H1 (cell line): ENCODE measurements at regions not wholly inside any gene's neighbourhood (a gene's known extent, or its start where the extent isn't known, plus 50 kb on each side); places are given as distances from the start of the nearest gene placed in this dataset.

Experiments used
- CTCF ChIA-PET: fragments of 300-600 bp; sonication (Branson Sonifier 250); formaldehyde crosslinking; loops from one replicate; lab custom pipeline; 2021; ENCODE audit not compliant: partially characterized antibody; lab: Charles Lee
- POLR2A ChIA-PET: fragments of 300-600 bp; sonication (Branson Sonifier 250); formaldehyde crosslinking; loops from one replicate; lab custom pipeline; 2021; ENCODE audit warnings: inconsistent platforms; ENCODE audit not compliant: partially characterized antibody; lab: Charles Lee
- DNase-seq, 2 experiments: peaks; one replicate each; pipeline versions ENCODE4 v3.0.0 to v3.0.0-alpha.2; 2010 to 2022; ENCODE audit warnings: low spot score in 2 of 2, low read depth in 1 of 2, mixed read lengths in 1 of 2
- FAIRE-seq: peaks from 2 replicates; lab custom pipeline; 2011; peaks lifted over from hg19 to GRCh38; lab: Jason Lieb, UNC
- H2AFZ ChIP-seq: 2 replicates; pipeline ENCODE4 v1.8.1; 2012; ENCODE audit warnings: low read length, inconsistent platforms
- H2AK5ac ChIP-seq: 2 replicates; pipeline ENCODE4 v1.6.1; 2013; ENCODE audit warnings: low read depth, low read length
- H2BK120ac ChIP-seq: replicated peaks from 2 replicates; pipeline ENCODE3; 2013; ENCODE audit warnings: low read depth, low read length, inconsistent platforms
- H2BK12ac ChIP-seq: 2 replicates; pipeline ENCODE4 v1.6.1; 2013; ENCODE audit warnings: low read depth, low read length
- H2BK15ac ChIP-seq: 2 replicates; pipeline ENCODE4 v1.6.1; 2013; ENCODE audit warnings: low read length
- H2BK20ac ChIP-seq: 2 replicates; pipeline ENCODE4 v1.6.1; 2013; ENCODE audit warnings: low read length
- H2BK5ac ChIP-seq: 2 replicates; pipeline ENCODE4 v1.6.1; 2013; ENCODE audit warnings: low read depth, low read length
- H3K14ac ChIP-seq: 2 replicates; pipeline ENCODE4 v1.6.1; 2013; ENCODE audit warnings: inconsistent platforms; ENCODE audit not compliant: insufficient read length
- H3K18ac ChIP-seq: 2 replicates; pipeline ENCODE4 v1.6.1; 2013; ENCODE audit warnings: low read length; ENCODE audit errors: extremely low read depth
- H3K23ac ChIP-seq: 2 replicates; pipeline ENCODE4 v1.6.1; 2013; ENCODE audit warnings: inconsistent platforms; ENCODE audit not compliant: insufficient read length
- H3K23me2 ChIP-seq: 2 replicates; pipeline ENCODE4 v1.6.1; 2013; ENCODE audit warnings: low read depth, low read length
- H3K27ac ChIP-seq: 2 replicates; pipeline ENCODE4 v1.6.1; 2011; ENCODE audit warnings: low read depth, low read length, inconsistent platforms
- H3K27me3 ChIP-seq, 4 experiments: replicated peaks in 1 of 4; 1 replicate in 1 of 4; 2 replicates in 3 of 4; pipeline versions ENCODE4 v1.6.1 to v1.8.1; 2011 to 2013; ENCODE audit warnings: low read length in 3 of 4, mild to moderate bottlenecking in 3 of 4, inconsistent platforms in 2 of 4, mixed read lengths in 2 of 4, moderate library complexity in 1 of 4; ENCODE audit not compliant: control insufficient read depth in 3 of 4, insufficient read depth in 3 of 4; ENCODE audit errors: extremely low read depth in 1 of 4
- H3K36me3 ChIP-seq, 4 experiments: 2 replicates each; pipeline versions ENCODE4 v1.6.1 to v1.8.1; 2011 to 2013; ENCODE audit warnings: mild to moderate bottlenecking in 4 of 4, low read length in 3 of 4, moderate library complexity in 2 of 4, control low read depth in 1 of 4, inconsistent platforms in 1 of 4; ENCODE audit not compliant: insufficient read depth in 4 of 4, control insufficient read depth in 2 of 4
- H3K4ac ChIP-seq: replicated peaks from 2 replicates; pipeline ENCODE3; 2013; ENCODE audit warnings: low read length, low read depth, mixed read lengths, inconsistent platforms; ENCODE audit not compliant: insufficient read length
- H3K4me1 ChIP-seq, 4 experiments: replicated peaks in 1 of 4; 1 replicate in 1 of 4; 2 replicates in 3 of 4; pipeline versions ENCODE4 v1.6.1 to v1.8.1; 2011 to 2013; ENCODE audit warnings: low read length in 3 of 4, inconsistent platforms in 2 of 4, mixed read lengths in 1 of 4; ENCODE audit not compliant: insufficient read depth in 4 of 4, control insufficient read depth in 3 of 4
- H3K4me2 ChIP-seq, 2 experiments: 2 replicates each; pipeline versions ENCODE4 v1.6.1 to v1.8.1; 2011 to 2013; ENCODE audit warnings: low read depth in 2 of 2, low read length in 2 of 2, control low read depth in 1 of 2, inconsistent platforms in 1 of 2, mild to moderate bottlenecking in 1 of 2; ENCODE audit not compliant: insufficient read depth in 1 of 2
- H3K4me3 ChIP-seq, 4 experiments: fragments of 200-600, 300-600 bp in 1 of 4; sonication (generic), shearing (Covaris generic), sonication (Bioruptor Twin) in 1 of 4; 2 replicates each; pipeline versions ENCODE4 v1.5.1 to v1.8.1; 2011 to 2016; ENCODE audit warnings: low read length in 4 of 4, low read depth in 3 of 4, control low read depth in 2 of 4, inconsistent platforms in 2 of 4, mild to moderate bottlenecking in 2 of 4, mixed read lengths in 1 of 4, moderate library complexity in 1 of 4; ENCODE audit not compliant: insufficient read depth in 2 of 4; ENCODE audit errors: extremely low read depth in 1 of 4
- H3K56ac ChIP-seq: replicated peaks from 2 replicates; pipeline ENCODE3; 2013; ENCODE audit warnings: low read depth, mild to moderate bottlenecking, mixed read lengths, low read length, inconsistent platforms; ENCODE audit not compliant: insufficient read length
- H3K79me1 ChIP-seq: 2 replicates; pipeline ENCODE4 v1.6.1; 2013; ENCODE audit warnings: low read depth, low read length, control low read depth
- H3K79me2 ChIP-seq, 2 experiments: 2 replicates each; pipeline versions ENCODE4 v1.6.1 to v1.8.1; 2012 to 2013; ENCODE audit warnings: low read length in 2 of 2, mild to moderate bottlenecking in 2 of 2, inconsistent platforms in 1 of 2; ENCODE audit not compliant: insufficient read depth in 2 of 2, control insufficient read depth in 1 of 2
- H3K9ac ChIP-seq, 4 experiments: replicated peaks in 1 of 4; 1 replicate in 1 of 4; 2 replicates in 3 of 4; pipeline versions ENCODE4 v1.6.1 to v1.8.1; 2011 to 2013; ENCODE audit warnings: low read depth in 3 of 4, low read length in 3 of 4, control low read depth in 2 of 4, mild to moderate bottlenecking in 2 of 4, moderate library complexity in 2 of 4, inconsistent platforms in 1 of 4; ENCODE audit errors: extremely low read depth in 1 of 4
- H3K9me3 ChIP-seq, 2 experiments: 2 replicates each; pipeline versions ENCODE4 v1.6.1 to v1.8.1; 2012 to 2013; ENCODE audit warnings: mild to moderate bottlenecking in 2 of 2, moderate library complexity in 2 of 2, control low read depth in 1 of 2, inconsistent platforms in 1 of 2, low read depth in 1 of 2, low read length in 1 of 2, mixed read lengths in 1 of 2; ENCODE audit not compliant: insufficient read depth in 2 of 2
- H4K20me1 ChIP-seq, 2 experiments: replicated peaks in 1 of 2; 2 replicates each; pipeline versions ENCODE3 to v1.8.1; 2011 to 2013; ENCODE audit warnings: inconsistent platforms in 2 of 2, low read length in 2 of 2, mild to moderate bottlenecking in 1 of 2; ENCODE audit not compliant: insufficient read depth in 2 of 2, control insufficient read depth in 1 of 2
- H4K5ac ChIP-seq: 2 replicates; pipeline ENCODE4 v1.6.1; 2013; ENCODE audit warnings: low read length, low read depth, mixed read lengths, inconsistent platforms; ENCODE audit not compliant: insufficient read length
- H4K8ac ChIP-seq: 2 replicates; pipeline ENCODE4 v1.8.0; 2013; ENCODE audit warnings: mild to moderate bottlenecking, moderate library complexity, low read length, inconsistent platforms; ENCODE audit not compliant: insufficient read depth; ENCODE audit errors: extremely low read depth
- H4K91ac ChIP-seq: replicated peaks from 2 replicates; pipeline ENCODE3; 2013; ENCODE audit warnings: low read length, mixed read lengths, inconsistent platforms; ENCODE audit not compliant: insufficient read length
- CHD2 ChIP-seq: IDR thresholded peaks from 2 replicates; pipeline ENCODE4 v1.6.1; 2012; ENCODE audit warnings: low read length, improper control_type of control experiment
- CTCF ChIP-seq, 3 experiments: IDR thresholded peaks; 1 replicate in 2 of 3; 2 replicates in 1 of 3; pipeline versions ENCODE4 v1.5.1 to v1.6.1; 2011; ENCODE audit warnings: low read length in 3 of 3, mild to moderate bottlenecking in 3 of 3, inconsistent platforms in 2 of 3, low read depth in 1 of 3, moderate library complexity in 1 of 3; ENCODE audit not compliant: insufficient read depth in 1 of 3; ENCODE audit errors: control extremely low read depth in 1 of 3
- WGBS, 2 experiments: shearing (Covaris generic) in 1 of 2; methylation state at CpG; one replicate each; pipeline versions ENCODE4 v1.1.6 to v1.1.7; 2013 to 2015; ENCODE audit warnings: low lambda C conversion rate in 2 of 2, mixed read lengths in 2 of 2, inconsistent platforms in 1 of 2, low coverage in 1 of 2, missing lambda C conversion rate in 1 of 2; ENCODE audit not compliant: insufficient replicate concordance in 2 of 2, insufficient coverage in 1 of 2, insufficient read length in 1 of 2; ENCODE audit errors: extremely low coverage in 1 of 2, missing lambda C conversion rate in 1 of 2; 5-methylcytosine and 5-hydroxymethylcytosine counted together

- no peaks in the 10 kb centered on the region; the same call in 1 of the 2 replicates for H3K23me2 ChIP-seq
- H3K23ac ChIP-seq: no peak overlapping the region
- no peak overlapping the region for H2BK120ac ChIP-seq
- H3K9me3 ChIP-seq: no peaks in the 10 kb centered on the region
- H2AK5ac ChIP-seq: 0 out of 2 replicates have a peak overlapping the region, but pooled peaks have one; percentile 60
- POLR2A ChIA-PET: interaction anchor here (1.0 kb wide), 1 partner anchor 23 kb away, joined by 3 read pairs; no protein-coding TSS in a partner anchor
- H3K4me1 ChIP-seq: peaks cover 3 to 16% (median 11%) of the 10 kb centered on the region in 4 experiments; a peak in 5 of 7 replicates
- no peak overlapping the region for H3K4me3 ChIP-seq
- H2BK12ac ChIP-seq: no peak overlapping the region
- WGBS, 2 experiments: 89% methylated on average over 37 of the region's 37 CpGs; no CpG with 5 or more reads in 1 of the 2 experiments
- TF ChIP-seq CHD2 (no peak), CTCF (IDR thresholded peaks at IDR 0.05; ENCODE audit: control extremely low read depth in 1 of 3, insufficient read depth in 1 of 3, low read depth in 1 of 3, low read length in 3 of 3) (peak in 1 of 3 experiments; percentile 19; a peak in 1 of 4 replicates)
- TF ChIP-seq, all 59 proteins: peak for 1
- Histone ChIP-seq H3K27ac (no peak overlapping the region), H4K91ac (no peak overlapping the region), H4K20me1 (no peaks in the 10 kb centered on the region), H2BK15ac (no peak overlapping the region), H4K5ac (no peak overlapping the region), H2AFZ (no peak overlapping the region), H3K18ac (no peak overlapping the region), H3K27me3 (no peaks in the 10 kb centered on the region), H3K36me3 (no peaks in the 10 kb centered on the region), H3K4me2 (no peak overlapping the region), H3K79me2 (no peaks in the 10 kb centered on the region), H3K79me1 (no peaks in the 10 kb centered on the region), H3K56ac (no peak overlapping the region), H3K14ac (no peak overlapping the region), H3K4ac (no peak overlapping the region), H4K8ac (peak overlapping the region; percentile 43), H2BK20ac (no peak overlapping the region), H2BK5ac (0 out of 2 replicates have a peak overlapping the region, but pooled peaks have one; percentile 21), H3K9ac (no peak overlapping the region)
- FAIRE-seq: no peak
- DNase-seq: peak in 1 of 2 experiments; percentile 49
- CTCF ChIA-PET: interaction anchor here (0.5 to 6.2 kb wide), 16 partner anchors 9 to 325 kb away, joined by 3 to 83 read pairs (median 4); no protein-coding TSS in a partner anchor
Measured at GRCh38 chr6:166763606-166764472, 136.8 kb upstream of the RPS6KA2 start.
